ENCODE measurements at regions not wholly inside any gene's neighbourhood (a gene's known extent, or its start where the extent isn't known, plus 50 kb on each side); places are given as distances from the start of the nearest gene placed in this dataset.

DNA sequence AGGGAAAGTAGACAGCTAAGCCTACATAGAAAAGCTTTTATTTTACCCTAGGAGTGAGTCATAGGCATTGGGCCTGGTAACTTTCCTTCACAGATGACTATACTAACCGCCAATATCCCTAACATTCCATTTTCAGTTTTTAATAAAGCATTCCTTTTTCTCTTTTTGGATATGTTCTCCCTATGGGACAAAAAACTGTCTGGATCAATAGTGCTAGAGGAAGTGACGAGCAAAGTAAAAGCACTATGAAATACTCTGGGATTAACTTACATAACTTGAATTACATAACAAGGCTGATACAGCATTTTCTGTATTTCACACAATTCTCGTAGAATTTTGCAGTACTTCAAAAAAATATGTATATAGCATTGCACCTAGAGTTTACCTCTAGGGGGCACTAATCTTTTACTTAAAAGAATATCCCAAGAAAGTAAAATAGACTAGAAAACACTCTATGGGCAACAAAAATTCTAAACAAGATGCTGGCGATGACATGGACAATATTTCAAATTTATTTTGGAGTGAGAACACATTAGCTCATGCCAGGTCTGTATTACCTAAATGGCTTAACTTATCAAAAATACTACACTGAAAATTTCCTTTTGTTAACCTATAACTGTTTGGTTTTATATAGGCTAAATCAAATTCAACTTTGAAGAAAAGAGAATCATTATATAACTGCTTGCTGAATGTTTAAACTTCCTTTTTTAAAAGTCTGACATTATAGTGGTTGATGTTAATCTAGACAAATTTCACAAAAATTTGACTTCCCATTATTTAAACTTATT lies 66.3 kb upstream of the DST start:
- peak; percentile 71 for DNase-seq

DNA sequence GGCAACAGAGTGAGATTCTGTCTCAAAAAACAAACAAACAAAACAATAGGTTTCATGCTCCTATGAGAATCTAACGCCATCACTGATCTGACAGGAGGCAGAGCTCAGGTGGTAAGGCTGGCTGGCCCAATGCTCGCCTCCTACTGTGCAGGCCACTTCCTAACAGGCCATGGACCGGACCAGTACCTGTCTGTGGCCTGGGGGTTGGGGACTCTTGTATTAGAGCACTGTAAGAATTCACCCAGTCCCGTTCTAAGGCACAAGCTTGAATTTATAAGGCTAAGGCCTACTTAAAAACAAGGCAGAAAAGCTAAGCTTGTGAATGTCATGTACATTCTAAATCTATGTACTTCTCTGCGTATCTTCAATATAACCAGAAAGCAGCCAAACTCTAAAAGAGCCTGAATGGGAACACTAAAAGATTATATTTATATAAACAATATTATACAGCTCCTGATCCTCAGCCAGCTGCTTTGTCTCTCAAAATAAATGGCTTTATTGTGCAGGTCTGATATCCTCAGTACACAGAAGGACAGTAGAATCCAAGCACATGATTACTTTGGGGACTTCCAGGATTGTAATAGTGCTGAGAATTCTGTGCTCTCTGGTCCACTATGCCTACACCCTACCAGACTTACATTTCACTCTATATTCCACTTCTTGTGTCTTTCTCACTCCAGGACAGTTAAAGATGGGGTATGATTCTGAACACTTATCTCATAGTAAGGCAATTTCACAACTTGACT lies 64.5 kb upstream of the DST start:
- no peak for DNase-seq

DNA sequence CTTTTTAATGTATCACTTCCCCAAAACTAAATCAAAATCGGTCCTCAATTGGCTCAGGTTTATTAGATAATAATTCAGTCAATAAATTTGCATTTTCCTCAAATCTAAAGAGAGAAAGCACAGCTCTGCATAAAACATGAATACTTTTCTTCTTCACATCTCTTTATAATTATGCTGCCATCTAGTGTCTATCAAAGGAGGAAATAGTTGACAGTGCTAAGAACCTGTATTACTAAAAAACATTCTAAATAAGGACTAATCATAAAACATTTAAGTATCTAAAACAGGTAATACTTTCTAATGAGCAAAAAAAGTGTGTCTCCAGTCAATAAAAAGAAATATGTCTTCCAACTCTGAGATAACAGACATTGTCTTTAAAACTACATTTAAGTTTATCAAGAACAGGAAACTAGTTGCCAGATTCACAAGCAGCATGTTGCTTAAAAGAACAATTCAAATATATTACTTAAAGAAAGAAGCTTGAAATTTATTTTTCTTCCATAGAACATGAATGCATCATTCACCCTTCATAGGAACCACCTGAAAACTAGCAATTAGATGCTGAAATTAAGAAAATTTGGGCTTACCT lies 56.5 kb upstream of the DST start:
- DNase-seq = no peak

DNA sequence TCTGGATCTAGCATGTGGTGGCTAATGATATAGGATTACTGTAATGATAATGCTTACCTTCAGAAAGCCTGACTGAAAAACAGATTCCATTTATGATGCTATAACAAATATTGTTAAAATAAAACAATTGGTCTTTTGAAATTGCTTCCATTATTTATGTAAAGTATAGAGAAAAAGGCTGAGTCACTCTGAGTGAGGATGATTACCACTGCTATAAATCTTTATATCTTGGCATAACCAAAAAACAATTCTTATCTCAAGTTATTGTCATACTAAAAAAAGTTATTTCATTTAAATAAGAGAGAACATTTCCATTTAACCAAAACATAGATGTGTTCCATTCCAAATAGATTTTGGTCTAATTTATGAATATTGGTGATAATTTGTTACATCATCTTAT lies 53.0 kb upstream of the DST start:
- DNase-seq = peak; percentile 22

DNA sequence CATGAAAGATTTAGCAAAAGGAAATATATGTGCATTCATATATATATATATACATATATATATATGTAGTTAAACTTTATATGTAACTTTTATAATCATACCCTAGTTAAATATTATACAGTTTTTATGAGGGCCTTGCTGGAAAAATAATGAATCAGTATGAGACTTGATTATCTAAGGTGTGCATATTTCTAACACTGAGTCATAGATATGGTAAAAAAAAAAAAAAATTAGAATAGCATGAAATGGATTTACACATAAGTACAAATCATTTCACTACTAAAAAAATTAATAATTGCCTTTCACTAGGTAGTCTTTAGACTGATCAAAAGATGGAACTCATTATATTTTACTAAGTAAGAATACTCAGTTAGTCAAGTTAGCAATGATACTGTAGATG lies 51.3 kb upstream of the DST start:
- no peak for DNase-seq

DNA sequence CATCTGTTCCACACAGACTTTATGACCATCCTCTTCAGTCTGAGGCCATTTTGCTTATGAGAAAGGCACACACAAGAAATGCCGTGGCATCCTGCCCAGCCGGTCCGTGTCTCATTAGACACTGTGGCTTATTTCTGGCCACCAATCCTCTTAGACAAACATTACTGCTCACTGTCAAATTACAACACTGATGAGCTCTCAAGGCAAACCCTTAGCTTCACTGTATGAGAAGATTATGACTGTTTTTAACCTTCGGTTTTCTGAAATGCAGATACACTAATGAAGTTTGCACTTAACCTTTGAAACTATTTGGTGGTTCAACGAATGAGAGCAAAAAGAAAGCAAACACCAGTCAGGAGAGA lies 50.5 kb upstream of the DST start:
- DNase-seq = peak; percentile 91

DNA sequence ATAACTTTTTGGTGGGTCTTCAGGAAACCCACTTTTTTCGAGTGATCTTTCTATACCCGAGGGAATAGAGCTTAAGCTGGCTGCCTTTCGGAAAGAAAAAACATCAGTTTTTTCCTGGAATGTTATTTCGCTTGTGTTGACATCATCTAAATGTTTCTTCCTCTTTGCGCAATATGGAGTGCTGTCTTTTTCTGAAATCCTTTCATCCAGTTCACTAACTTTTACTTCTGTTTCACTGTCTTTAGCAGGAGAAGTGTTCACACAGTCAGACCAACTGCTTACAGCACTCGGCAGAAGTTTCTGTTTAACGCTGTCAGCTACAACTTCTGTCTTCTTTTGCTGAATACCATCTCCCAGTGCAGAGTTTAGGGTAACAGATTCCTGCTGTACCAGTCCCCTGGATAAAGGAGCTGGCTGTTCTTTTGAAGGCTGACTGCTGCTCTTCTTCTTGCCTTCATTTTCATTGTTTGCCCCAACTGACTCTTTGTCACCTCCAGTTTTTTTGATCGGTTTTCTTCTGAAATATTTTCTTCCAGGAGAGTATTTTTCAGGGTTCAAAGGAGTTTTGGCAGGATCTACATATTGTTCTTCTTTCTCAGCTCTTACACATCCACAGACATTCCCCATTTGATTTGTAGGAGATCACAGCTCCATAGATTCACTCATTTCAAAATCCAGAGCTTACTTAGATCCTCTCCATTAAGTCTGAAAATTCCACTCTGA lies 50.0 kb upstream of the DST start:
- peak; percentile 67 for DNase-seq
